Osteoblast (primary cell): ENCODE measurements at regions not wholly inside any gene's neighbourhood (a gene's known extent, or its start where the extent isn't known, plus 50 kb on each side); places are given as distances from the start of the nearest gene placed in this dataset.

Experiments
- DNase-seq: peaks from one replicate; pipeline ENCODE4 v3.0.0; 2011; ENCODE audit warnings: low spot score, mixed read lengths; ENCODE audit not compliant: insufficient read length; ENCODE audit errors: missing footprints
- H2AFZ ChIP-seq: 2 replicates; pipeline ENCODE4 v1.6.0; 2011; ENCODE audit warnings: mild to moderate bottlenecking, low read length
- H3K27ac ChIP-seq: 2 replicates; pipeline ENCODE4 v1.5.1; 2011; ENCODE audit warnings: mild to moderate bottlenecking, low read depth, low read length, moderate library complexity
- H3K27me3 ChIP-seq: 2 replicates; pipeline ENCODE4 v1.6.0; 2012; ENCODE audit warnings: mild to moderate bottlenecking, control low read depth, inconsistent platforms, low read length, moderate library complexity; ENCODE audit not compliant: insufficient read depth
- H3K36me3 ChIP-seq: 2 replicates; pipeline ENCODE4 v1.5.1; 2011; ENCODE audit warnings: mild to moderate bottlenecking, low read length, control low read depth, moderate library complexity; ENCODE audit not compliant: insufficient read depth
- H3K4me1 ChIP-seq: 2 replicates; pipeline ENCODE4 v1.5.1; 2011; ENCODE audit warnings: mild to moderate bottlenecking, low read length, control low read depth, moderate library complexity; ENCODE audit not compliant: insufficient read depth
- H3K4me2 ChIP-seq: 2 replicates; pipeline ENCODE4 v1.6.0; 2011; ENCODE audit warnings: mild to moderate bottlenecking, low read length; ENCODE audit not compliant: insufficient read depth
- H3K4me3 ChIP-seq: fragments of 200-600 bp; sonication (generic); 3 replicates; pipeline ENCODE4 v1.5.1; 2012; ENCODE audit warnings: mild to moderate bottlenecking, low read length, inconsistent platforms; ENCODE audit not compliant: insufficient read depth
- H3K79me2 ChIP-seq: 2 replicates; pipeline ENCODE4 v1.6.0; 2012; ENCODE audit warnings: mild to moderate bottlenecking, low read length, control low read depth, inconsistent platforms; ENCODE audit not compliant: insufficient read depth
- H3K9me3 ChIP-seq: 2 replicates; pipeline ENCODE4 v1.5.1; 2011; ENCODE audit warnings: low read depth, low read length, control low read depth
- H4K20me1 ChIP-seq: 2 replicates; pipeline ENCODE4 v1.6.0; 2012; ENCODE audit warnings: mild to moderate bottlenecking, low read length, control low read depth; ENCODE audit not compliant: insufficient read depth
- CTCF ChIP-seq: IDR thresholded peaks from 2 replicates; pipeline ENCODE4 v1.5.1; 2011; ENCODE audit warnings: mild to moderate bottlenecking, low read depth, low read length, moderate library complexity; ENCODE audit errors: extremely low read depth

- no peaks in the 10 kb centered on the region for H3K36me3 ChIP-seq
- no peak overlapping the region for H3K27ac ChIP-seq
- H3K79me2 ChIP-seq, result no peaks in the 10 kb centered on the region
- H3K4me1 ChIP-seq, result no peaks in the 10 kb centered on the region
- H3K27me3 ChIP-seq, result no peaks in the 10 kb centered on the region
- no peaks in the 10 kb centered on the region for H3K9me3 ChIP-seq
- DNase-seq, result no peak
- no peak overlapping the region for H2AFZ ChIP-seq
- no peak overlapping the region for H3K4me2 ChIP-seq
- no peak for TF ChIP-seq CTCF
- no peak overlapping the region for H3K4me3 ChIP-seq
- H4K20me1 ChIP-seq, result no peaks in the 10 kb centered on the region
Measured at GRCh38 chr2:21599417-21599816, 475.6 kb downstream of the TDRD15 start.

- TF ChIP-seq CTCF, result no peak
- H3K4me1 ChIP-seq, result no peaks in the 10 kb centered on the region
- no peak overlapping the region for H3K27ac ChIP-seq
- DNase-seq, result no peak
- no peaks in the 10 kb centered on the region for H3K36me3 ChIP-seq
- H3K4me3 ChIP-seq, result no peak overlapping the region
- H3K9me3 ChIP-seq, result no peaks in the 10 kb centered on the region
- H2AFZ ChIP-seq, result no peak overlapping the region
- no peak overlapping the region for H3K4me2 ChIP-seq
- no peaks in the 10 kb centered on the region for H3K79me2 ChIP-seq
- no peaks in the 10 kb centered on the region for H3K27me3 ChIP-seq
- H4K20me1 ChIP-seq, result no peaks in the 10 kb centered on the region
Measured at GRCh38 chr2:21602789-21603188, 479.0 kb downstream of the TDRD15 start.

- no peak overlapping the region for H3K27ac ChIP-seq
- no peaks in the 10 kb centered on the region for H3K79me2 ChIP-seq
- H3K36me3 ChIP-seq, result no peaks in the 10 kb centered on the region
- TF ChIP-seq CTCF, result no peak
- H4K20me1 ChIP-seq, result no peaks in the 10 kb centered on the region
- H3K4me3 ChIP-seq, result no peak overlapping the region
- no peak overlapping the region for H3K4me2 ChIP-seq
- H3K4me1 ChIP-seq, result no peaks in the 10 kb centered on the region
- peaks cover 4% of the 10 kb centered on the region for H3K9me3 ChIP-seq
- no peak overlapping the region for H2AFZ ChIP-seq
- no peaks in the 10 kb centered on the region for H3K27me3 ChIP-seq
- no peak for DNase-seq
Measured at GRCh38 chr2:21607572-21607971, 483.8 kb downstream of the TDRD15 start.

- no peaks in the 10 kb centered on the region for H3K4me1 ChIP-seq
- H3K27ac ChIP-seq, result no peak overlapping the region
- H3K4me2 ChIP-seq, result no peak overlapping the region
- no peak for DNase-seq
- no peak overlapping the region for H3K4me3 ChIP-seq
- no peaks in the 10 kb centered on the region for H3K36me3 ChIP-seq
- no peak overlapping the region for H2AFZ ChIP-seq
- no peaks in the 10 kb centered on the region for H3K27me3 ChIP-seq
- peaks cover 4% of the 10 kb centered on the region for H3K9me3 ChIP-seq
- H3K79me2 ChIP-seq, result no peaks in the 10 kb centered on the region
- H4K20me1 ChIP-seq, result no peaks in the 10 kb centered on the region
- TF ChIP-seq CTCF, result no peak
Measured at GRCh38 chr2:21610304-21610703, 486.5 kb downstream of the TDRD15 start.
